Caco-2 (cell line): ENCODE measurements at regions not wholly inside any gene's neighbourhood (a gene's known extent, or its start where the extent isn't known, plus 50 kb on each side); places are given as distances from the start of the nearest gene placed in this dataset.

Experiments used
- BruUV-seq: library from RNA; stranded (reverse); fragments of 400-500 nt; replicated peaks from 2 replicates; lab custom pipeline; 2021; lab: Mats Ljungman, UMichigan
- CTCF ChIA-PET: fragments of 300-600 bp; sonication (Branson Sonifier 250); formaldehyde crosslinking; loops from one replicate; lab custom pipeline; 2022; ENCODE audit warnings: antibody characterized with exemption; lab: Charles Lee
- POLR2A ChIA-PET: fragments of 300-600 bp; sonication (Branson Sonifier 250); formaldehyde crosslinking; loops from one replicate; lab custom pipeline; 2022; ENCODE audit warnings: antibody characterized with exemption; lab: Charles Lee
- DNase-seq, 2 experiments: peaks; one replicate each; pipeline versions ENCODE4 v3.0.0 to v3.0.0-alpha.2; 2020 to 2022
- H3K27me3 ChIP-seq: replicated peaks from 2 replicates; pipeline ENCODE4 v1.6.0; 2011; ENCODE audit warnings: low read length; ENCODE audit not compliant: control insufficient read depth, insufficient read depth
- H3K36me3 ChIP-seq: 2 replicates; pipeline ENCODE4 v1.5.1; 2011; ENCODE audit warnings: low read length; ENCODE audit not compliant: control insufficient read depth, insufficient read depth
- H3K4me1 ChIP-seq: fragments of 250-450 bp; sonication (Bioruptor Pico); 2 replicates; pipeline ENCODE4 v1.5.1; 2020; ENCODE audit warnings: mild to moderate bottlenecking
- H3K4me3 ChIP-seq: 2 replicates; pipeline ENCODE4 v1.5.1; 2011; ENCODE audit warnings: low read depth, mild to moderate bottlenecking, control low read depth, low read length
- H3K9me3 ChIP-seq: fragments of 250-450 bp; sonication (Bioruptor Pico); 2 replicates; pipeline ENCODE4 v1.5.1; 2020; ENCODE audit warnings: mild to moderate bottlenecking, moderate library complexity
- H3K27ac Mint-ChIP-seq: one replicate; pipeline ENCODE4 v1.8.0; 2022; ENCODE audit warnings: mixed read lengths; ENCODE audit not compliant: unreplicated experiment
- H3K27me3 Mint-ChIP-seq: one replicate; pipeline ENCODE4 v1.8.0; 2022; ENCODE audit warnings: mixed read lengths; ENCODE audit not compliant: insufficient read depth, unreplicated experiment
- H3K36me3 Mint-ChIP-seq: one replicate; pipeline ENCODE4 v1.8.0; 2022; ENCODE audit warnings: mild to moderate bottlenecking, mixed read lengths; ENCODE audit not compliant: insufficient read depth, unreplicated experiment
- H3K4me1 Mint-ChIP-seq: one replicate; pipeline ENCODE4 v1.8.0; 2022; ENCODE audit warnings: low read depth, mixed read lengths; ENCODE audit not compliant: unreplicated experiment
- H3K4me3 Mint-ChIP-seq: one replicate; pipeline ENCODE4 v1.8.0; 2022; ENCODE audit warnings: mild to moderate bottlenecking, moderate library complexity, mixed read lengths; ENCODE audit not compliant: unreplicated experiment
- H3K9me3 Mint-ChIP-seq: one replicate; pipeline ENCODE4 v1.8.0; 2022; ENCODE audit warnings: mixed read lengths; ENCODE audit not compliant: unreplicated experiment
- intact Hi-C: fragments of 100-400 bp; cut with micrococcal nuclease; formaldehyde crosslinking; loops from one replicate; pipeline ENCODE4 v1.10.0; 2022; ENCODE audit not compliant: unreplicated experiment
- TF ChIP-seq, protein P1 (sequence below), 2 experiments: fragments of 200-600 bp in 1 of 2; IDR thresholded peaks; 1 replicate in 1 of 2; 2 replicates in 1 of 2; pipeline versions ENCODE4 v1.5.1 to v1.8.0; 2011 to 2022; ENCODE audit warnings: antibody characterized with exemption in 1 of 2, control low read depth in 1 of 2, inconsistent platforms in 1 of 2, low read depth in 1 of 2, low read length in 1 of 2, mild to moderate bottlenecking in 1 of 2, moderate library complexity in 1 of 2; ENCODE audit not compliant: insufficient read depth in 1 of 2, severe bottlenecking in 1 of 2, unreplicated experiment in 1 of 2

GRCh38 chr2:19527771-19528170, 169.3 kb upstream of the OSR1 start:
- ChIA-PET POLR2A (no interaction called here), CTCF (no interaction called here)
- Mint-ChIP-seq H3K9me3 (no peaks in the 10 kb centered on the region), H3K36me3 (peaks cover 6% of the 10 kb centered on the region), H3K27me3 (no peaks in the 10 kb centered on the region), H3K4me1 (no peaks in the 10 kb centered on the region), H3K27ac (no peak overlapping the region), H3K4me3 (no peak overlapping the region)
- BruUV-seq = no TSS peak
- no peak for DNase-seq
- no peaks in the 10 kb centered on the region; the same call in 1 of the 2 replicates for H3K9me3 ChIP-seq
- no peaks in the 10 kb centered on the region for H3K36me3 ChIP-seq
- no peak overlapping the region for H3K4me3 ChIP-seq
- H3K4me1 ChIP-seq = no peaks in the 10 kb centered on the region
- H3K27me3 ChIP-seq = no peaks in the 10 kb centered on the region
- intact Hi-C loops = no loop called here
- TF ChIP-seq, protein P1, sequence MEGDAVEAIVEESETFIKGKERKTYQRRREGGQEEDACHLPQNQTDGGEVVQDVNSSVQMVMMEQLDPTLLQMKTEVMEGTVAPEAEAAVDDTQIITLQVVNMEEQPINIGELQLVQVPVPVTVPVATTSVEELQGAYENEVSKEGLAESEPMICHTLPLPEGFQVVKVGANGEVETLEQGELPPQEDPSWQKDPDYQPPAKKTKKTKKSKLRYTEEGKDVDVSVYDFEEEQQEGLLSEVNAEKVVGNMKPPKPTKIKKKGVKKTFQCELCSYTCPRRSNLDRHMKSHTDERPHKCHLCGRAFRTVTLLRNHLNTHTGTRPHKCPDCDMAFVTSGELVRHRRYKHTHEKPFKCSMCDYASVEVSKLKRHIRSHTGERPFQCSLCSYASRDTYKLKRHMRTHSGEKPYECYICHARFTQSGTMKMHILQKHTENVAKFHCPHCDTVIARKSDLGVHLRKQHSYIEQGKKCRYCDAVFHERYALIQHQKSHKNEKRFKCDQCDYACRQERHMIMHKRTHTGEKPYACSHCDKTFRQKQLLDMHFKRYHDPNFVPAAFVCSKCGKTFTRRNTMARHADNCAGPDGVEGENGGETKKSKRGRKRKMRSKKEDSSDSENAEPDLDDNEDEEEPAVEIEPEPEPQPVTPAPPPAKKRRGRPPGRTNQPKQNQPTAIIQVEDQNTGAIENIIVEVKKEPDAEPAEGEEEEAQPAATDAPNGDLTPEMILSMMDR (IDR thresholded peaks at IDR 0.05; ENCODE audit: insufficient read depth in 1 of 2, low read depth in 1 of 2, low read length in 1 of 2, severe bottlenecking in 1 of 2, unreplicated experiment in 1 of 2) = no peak

DNA sequence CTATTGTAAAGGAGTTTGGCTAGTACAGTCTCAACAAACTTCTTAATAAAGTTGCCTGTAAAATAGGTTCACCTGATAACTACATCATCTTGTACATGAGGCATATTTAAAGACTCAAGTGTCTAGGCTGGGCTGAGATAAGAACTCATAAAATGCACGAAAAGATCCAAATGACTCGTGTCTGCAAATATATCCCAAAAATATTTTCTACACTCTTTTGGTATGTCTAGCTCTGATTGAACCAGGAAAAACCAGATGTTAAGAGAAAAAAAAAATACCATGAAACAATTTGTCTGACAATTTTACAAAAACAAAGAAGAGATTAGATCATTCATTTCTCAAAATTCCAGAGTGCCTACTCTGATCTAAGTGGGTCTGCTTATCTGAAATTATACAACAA, 166.9 kb upstream of the OSR1 start:
- H3K27ac Mint-ChIP-seq = no peak overlapping the region
- H3K27me3 ChIP-seq = no peaks in the 10 kb centered on the region
- no TSS peak for BruUV-seq
- no peak overlapping the region for H3K4me3 ChIP-seq
- H3K27me3 Mint-ChIP-seq = no peaks in the 10 kb centered on the region
- ChIA-PET CTCF (no interaction called here), POLR2A (no interaction called here)
- no peaks in the 10 kb centered on the region for H3K4me1 Mint-ChIP-seq
- H3K4me1 ChIP-seq = no peaks in the 10 kb centered on the region
- no peaks in the 10 kb centered on the region; the same call in 1 of the 2 replicates for H3K9me3 ChIP-seq
- TF ChIP-seq, protein P1 (IDR thresholded peaks at IDR 0.05; ENCODE audit: insufficient read depth in 1 of 2, low read depth in 1 of 2, low read length in 1 of 2, severe bottlenecking in 1 of 2, unreplicated experiment in 1 of 2) = no peak
- no peak for DNase-seq
- H3K4me3 Mint-ChIP-seq = no peak overlapping the region
- H3K9me3 Mint-ChIP-seq = no peaks in the 10 kb centered on the region
- intact Hi-C loops = no loop called here
- H3K36me3 ChIP-seq = no peaks in the 10 kb centered on the region
- peaks cover 4% of the 10 kb centered on the region for H3K36me3 Mint-ChIP-seq

DNA sequence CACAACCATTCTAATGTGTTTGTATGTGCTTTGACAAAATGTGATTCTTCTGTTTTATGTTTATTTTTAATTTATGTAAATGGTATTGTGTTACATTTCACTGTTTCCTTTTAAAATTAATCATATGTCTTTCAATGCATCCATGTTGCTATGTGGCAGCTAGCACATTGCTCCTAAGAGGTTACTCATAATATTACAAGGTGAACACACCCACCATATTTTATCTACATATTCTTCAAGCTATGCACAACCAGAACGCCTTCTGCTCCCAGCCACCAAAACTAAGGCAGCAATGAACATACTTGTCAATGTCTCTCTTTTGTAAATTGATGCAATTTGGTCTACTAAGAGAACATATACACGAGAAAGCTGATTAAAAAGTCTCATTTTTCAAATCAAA, 160.6 kb upstream of the OSR1 start:
- H3K9me3 Mint-ChIP-seq = no peaks in the 10 kb centered on the region
- no peaks in the 10 kb centered on the region for H3K4me1 Mint-ChIP-seq
- no peak overlapping the region for H3K4me3 Mint-ChIP-seq
- intact Hi-C loops = no loop called here
- Histone ChIP-seq H3K27me3 (no peaks in the 10 kb centered on the region), H3K4me1 (no peaks in the 10 kb centered on the region), H3K9me3 (no peaks in the 10 kb centered on the region), H3K36me3 (no peaks in the 10 kb centered on the region), H3K4me3 (no peak overlapping the region)
- H3K27ac Mint-ChIP-seq = no peak overlapping the region
- ChIA-PET POLR2A (no interaction called here), CTCF (no interaction called here)
- DNase-seq = no peak
- no peaks in the 10 kb centered on the region for H3K36me3 Mint-ChIP-seq
- no TSS peak for BruUV-seq
- TF ChIP-seq, protein P1 (IDR thresholded peaks at IDR 0.05; ENCODE audit: insufficient read depth in 1 of 2, low read depth in 1 of 2, low read length in 1 of 2, severe bottlenecking in 1 of 2, unreplicated experiment in 1 of 2) = no peak
- H3K27me3 Mint-ChIP-seq = peaks cover 1% of the 10 kb centered on the region
